Subcutaneous abdominal adipose tissue (tissue), 5 donors: ENCODE measurements at regions not wholly inside any gene's neighbourhood (a gene's known extent, or its start where the extent isn't known, plus 50 kb on each side); places are given as distances from the start of the nearest gene placed in this dataset.

Experiments used
- H3K27ac ChIP-seq: one replicate; pipeline ENCODE4 v1.7.0; 2013; ENCODE audit warnings: low read depth, mild to moderate bottlenecking, inconsistent platforms, low read length, moderate library complexity
- H3K27me3 ChIP-seq, 5 donors: one replicate each; pipeline ENCODE4 v1.7.0; 2013; ENCODE audit warnings: low read length in 5 of 5, inconsistent platforms in 1 of 5; ENCODE audit not compliant: control insufficient read depth in 5 of 5, insufficient read depth in 4 of 5
- H3K36me3 ChIP-seq, 5 donors: one replicate each; pipeline ENCODE4 v1.7.0; 2013; ENCODE audit warnings: low read length in 5 of 5; ENCODE audit not compliant: control insufficient read depth in 5 of 5, insufficient read depth in 5 of 5
- H3K4me1 ChIP-seq, 5 donors: one replicate each; pipeline ENCODE4 v1.7.0; 2013; ENCODE audit warnings: low read length in 5 of 5, mild to moderate bottlenecking in 3 of 5, moderate library complexity in 1 of 5; ENCODE audit not compliant: control insufficient read depth in 5 of 5, insufficient read depth in 5 of 5
- H3K4me3 ChIP-seq, 5 donors: one replicate each; pipeline ENCODE4 v1.7.0; 2013; ENCODE audit warnings: low read length in 5 of 5, low read depth in 1 of 5
- H3K9ac ChIP-seq, 5 donors: one replicate each; pipeline ENCODE4 v1.7.0; 2013; ENCODE audit warnings: low read length in 5 of 5, mild to moderate bottlenecking in 4 of 5, moderate library complexity in 3 of 5
- H3K9me3 ChIP-seq, 5 donors: one replicate each; pipeline ENCODE4 v1.7.0; 2013; ENCODE audit warnings: low read length in 5 of 5; ENCODE audit not compliant: control insufficient read depth in 5 of 5
- donor health status: healthy.
- donor health status: healthy.
- donor health status: healthy.
- donor health status: healthy.
- donor health status: healthy.

- H3K36me3 ChIP-seq, result no peaks in the 10 kb centered on the region
- no peaks in the 10 kb centered on the region for H3K27me3 ChIP-seq
- H3K27ac ChIP-seq, result peak overlapping the region; percentile 24
- no peak overlapping the region for H3K4me3 ChIP-seq
- H3K9ac ChIP-seq, result peak overlapping the region in 1 of 5 donors; percentile 28
- H3K4me1 ChIP-seq, result peaks cover 0 to 27% (median 11%) of the 10 kb centered on the region in 5 donors
- no peaks in the 10 kb centered on the region for H3K9me3 ChIP-seq
These were observed 85.4 kb upstream of the PHYHIPL start for GRCh38 chr10:59090817-59091622.

- H3K27me3 ChIP-seq, result no peaks in the 10 kb centered on the region
- H3K9ac ChIP-seq, result no peak overlapping the region
- no peak overlapping the region for H3K4me3 ChIP-seq
- H3K36me3 ChIP-seq, result no peaks in the 10 kb centered on the region
- H3K9me3 ChIP-seq, result no peaks in the 10 kb centered on the region
- H3K4me1 ChIP-seq, result peaks cover 0 to 29% (median 13%) of the 10 kb centered on the region in 5 donors
- no peak overlapping the region for H3K27ac ChIP-seq
These were observed 83.0 kb upstream of the PHYHIPL start for GRCh38 chr10:59093461-59093860.

- Histone ChIP-seq H3K4me1 (peaks cover 0 to 33% (median 16%) of the 10 kb centered on the region in 5 donors), H3K9me3 (no peaks in the 10 kb centered on the region), H3K36me3 (no peaks in the 10 kb centered on the region), H3K27me3 (no peaks in the 10 kb centered on the region), H3K27ac (no peak overlapping the region), H3K4me3 (no peak overlapping the region), H3K9ac (no peak overlapping the region)
These were observed 79.8 kb upstream of the PHYHIPL start for GRCh38 chr10:59096631-59097030.

GRCh38 chr10:59098387-59098786 is 78.1 kb upstream of the PHYHIPL start:
- no peak overlapping the region for H3K4me3 ChIP-seq
- no peaks in the 10 kb centered on the region for H3K27me3 ChIP-seq
- peaks cover 0 to 22% (median 12%) of the 10 kb centered on the region in 5 donors for H3K4me1 ChIP-seq
- no peak overlapping the region for H3K9ac ChIP-seq
- H3K9me3 ChIP-seq, result no peaks in the 10 kb centered on the region
- H3K36me3 ChIP-seq, result no peaks in the 10 kb centered on the region
- peak overlapping the region; percentile 60 for H3K27ac ChIP-seq

- no peaks in the 10 kb centered on the region for H3K9me3 ChIP-seq
- no peak overlapping the region for H3K4me3 ChIP-seq
- peaks cover 0 to 16% (median 12%) of the 10 kb centered on the region in 5 donors for H3K4me1 ChIP-seq
- H3K27me3 ChIP-seq, result no peaks in the 10 kb centered on the region
- H3K9ac ChIP-seq, result no peak overlapping the region
- no peaks in the 10 kb centered on the region for H3K36me3 ChIP-seq
- H3K27ac ChIP-seq, result peak overlapping the region; percentile 60
These were observed 77.5 kb upstream of the PHYHIPL start for GRCh38 chr10:59098831-59099452.

GRCh38 chr10:59099481-59099880 is 77.0 kb upstream of the PHYHIPL start:
- no peaks in the 10 kb centered on the region for H3K36me3 ChIP-seq
- no peak overlapping the region for H3K4me3 ChIP-seq
- peak overlapping the region; percentile 60 for H3K27ac ChIP-seq
- H3K9ac ChIP-seq, result no peak overlapping the region
- H3K4me1 ChIP-seq, result peaks cover 0 to 13% (median 12%) of the 10 kb centered on the region in 5 donors
- H3K9me3 ChIP-seq, result no peaks in the 10 kb centered on the region
- H3K27me3 ChIP-seq, result no peaks in the 10 kb centered on the region

- H3K4me1 ChIP-seq, result peaks cover 0 to 13% (median 12%) of the 10 kb centered on the region in 5 donors
- H3K4me3 ChIP-seq, result no peak overlapping the region
- H3K27ac ChIP-seq, result no peak overlapping the region
- H3K9ac ChIP-seq, result no peak overlapping the region
- H3K27me3 ChIP-seq, result no peaks in the 10 kb centered on the region
- H3K36me3 ChIP-seq, result no peaks in the 10 kb centered on the region
- H3K9me3 ChIP-seq, result no peaks in the 10 kb centered on the region
These were observed 74.0 kb upstream of the PHYHIPL start for GRCh38 chr10:59102394-59102793.

GRCh38 chr10:59104186-59104585 is 72.3 kb upstream of the PHYHIPL start:
- no peak overlapping the region for H3K9ac ChIP-seq
- no peaks in the 10 kb centered on the region for H3K36me3 ChIP-seq
- peaks cover 0 to 4% (median 3%) of the 10 kb centered on the region in 5 donors for H3K4me1 ChIP-seq
- no peak overlapping the region for H3K27ac ChIP-seq
- H3K9me3 ChIP-seq, result no peaks in the 10 kb centered on the region
- H3K4me3 ChIP-seq, result no peak overlapping the region
- H3K27me3 ChIP-seq, result no peaks in the 10 kb centered on the region

- no peak overlapping the region for H3K27ac ChIP-seq
- H3K36me3 ChIP-seq, result no peaks in the 10 kb centered on the region
- peaks cover 0 to 6% (median 0%) of the 10 kb centered on the region in 5 donors for H3K4me1 ChIP-seq
- H3K9me3 ChIP-seq, result no peaks in the 10 kb centered on the region
- H3K9ac ChIP-seq, result no peak overlapping the region
- no peaks in the 10 kb centered on the region for H3K27me3 ChIP-seq
- H3K4me3 ChIP-seq, result no peak overlapping the region
These were observed 70.0 kb upstream of the PHYHIPL start for GRCh38 chr10:59106441-59106840.

- Histone ChIP-seq H3K27me3 (no peaks in the 10 kb centered on the region), H3K4me1 (peaks cover 0 to 6% (median 0%) of the 10 kb centered on the region in 5 donors), H3K4me3 (no peak overlapping the region), H3K27ac (no peak overlapping the region), H3K36me3 (no peaks in the 10 kb centered on the region), H3K9ac (no peak overlapping the region), H3K9me3 (no peaks in the 10 kb centered on the region)
These were observed 69.3 kb upstream of the PHYHIPL start for GRCh38 chr10:59107147-59107546.
